Right lobe of liver (tissue), 4 donors: ENCODE measurements at regions not wholly inside any gene's neighbourhood (a gene's known extent, or its start where the extent isn't known, plus 50 kb on each side); places are given as distances from the start of the nearest gene placed in this dataset.

ENCODE experiments used
- POLR2A ChIP-seq: fragments of 450-650 bp; IDR thresholded peaks from one replicate; pipeline ENCODE4 v1.6.1; 2017; ENCODE audit warnings: antibody characterized with exemption, mild to moderate bottlenecking
- TF ChIP-seq, protein P1 (sequence below), 4 donors: fragments of 200-600 bp in 3 of 4; fragments of 450-650 bp in 1 of 4; IDR thresholded peaks; one replicate each; pipeline versions ENCODE4 v1.5.1 to v1.8.0; 2016 to 2022; ENCODE audit warnings: antibody characterized with exemption in 4 of 4, mild to moderate bottlenecking in 2 of 4
- donor health status: DM: no; HTN: no; CAD: no.
- donor health status: DM: no; HTN: no; CAD: no.
- donor health status: DM: no; HTN: yes; CAD: no.

DNA sequence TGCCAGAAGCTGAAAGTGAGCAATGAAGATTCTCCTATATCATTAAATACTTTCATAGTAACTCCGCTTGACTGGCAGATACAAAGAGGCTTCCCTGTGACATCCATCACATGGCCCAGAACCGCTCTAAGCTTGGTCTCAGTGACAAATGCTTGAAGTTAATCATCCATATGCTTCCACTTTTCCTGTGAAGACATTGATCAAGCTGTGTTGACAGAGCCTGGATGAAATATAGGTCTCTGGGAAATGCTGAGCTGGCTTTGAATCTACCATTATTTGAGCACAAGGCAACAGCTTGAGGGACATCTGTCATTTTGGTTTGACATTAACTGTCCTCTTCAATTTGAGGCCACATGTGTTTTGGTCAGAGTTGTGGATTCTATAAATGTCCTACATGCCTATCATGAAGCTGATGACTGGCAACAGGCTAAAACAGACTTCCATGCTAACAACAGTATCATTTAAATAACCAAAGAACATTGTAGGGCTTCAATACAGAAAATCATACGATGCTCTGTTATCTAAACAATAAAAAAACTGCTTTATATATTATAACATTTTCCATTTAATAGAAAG, 402.2 kb upstream of the IRAK1BP1 start:
- no peak for TF ChIP-seq POLR2A
- TF ChIP-seq, protein P1, sequence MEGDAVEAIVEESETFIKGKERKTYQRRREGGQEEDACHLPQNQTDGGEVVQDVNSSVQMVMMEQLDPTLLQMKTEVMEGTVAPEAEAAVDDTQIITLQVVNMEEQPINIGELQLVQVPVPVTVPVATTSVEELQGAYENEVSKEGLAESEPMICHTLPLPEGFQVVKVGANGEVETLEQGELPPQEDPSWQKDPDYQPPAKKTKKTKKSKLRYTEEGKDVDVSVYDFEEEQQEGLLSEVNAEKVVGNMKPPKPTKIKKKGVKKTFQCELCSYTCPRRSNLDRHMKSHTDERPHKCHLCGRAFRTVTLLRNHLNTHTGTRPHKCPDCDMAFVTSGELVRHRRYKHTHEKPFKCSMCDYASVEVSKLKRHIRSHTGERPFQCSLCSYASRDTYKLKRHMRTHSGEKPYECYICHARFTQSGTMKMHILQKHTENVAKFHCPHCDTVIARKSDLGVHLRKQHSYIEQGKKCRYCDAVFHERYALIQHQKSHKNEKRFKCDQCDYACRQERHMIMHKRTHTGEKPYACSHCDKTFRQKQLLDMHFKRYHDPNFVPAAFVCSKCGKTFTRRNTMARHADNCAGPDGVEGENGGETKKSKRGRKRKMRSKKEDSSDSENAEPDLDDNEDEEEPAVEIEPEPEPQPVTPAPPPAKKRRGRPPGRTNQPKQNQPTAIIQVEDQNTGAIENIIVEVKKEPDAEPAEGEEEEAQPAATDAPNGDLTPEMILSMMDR (IDR thresholded peaks at IDR 0.05): no peak
